ENCODE measurements at regions not wholly inside any gene's neighbourhood (a gene's known extent, or its start where the extent isn't known, plus 50 kb on each side); places are given as distances from the start of the nearest gene placed in this dataset.

- H3K27ac ChIP-seq, result no peak overlapping the region
- DNase-seq (ENCODE audit: low spot score in 2 of 2), result no peak
- H3K36me3 ChIP-seq, result no peaks in the 10 kb centered on the region
- no peaks in the 10 kb centered on the region for H3K27me3 ChIP-seq
- H3K9me3 ChIP-seq, result no peaks in the 10 kb centered on the region
- H3K4me1 ChIP-seq, result no peaks in the 10 kb centered on the region
- 48 to 50% methylated on average over 2 of the region's 2 CpGs for WGBS, 2 donors
- H3K4me3 ChIP-seq, result no peak overlapping the region
- TF ChIP-seq CTCF (IDR thresholded peaks at IDR 0.05) (no peak), EP300 (IDR thresholded peaks at IDR 0.05) (no peak), POLR2A (IDR thresholded peaks at IDR 0.05) (no peak)
Measured at GRCh38 chr13:84049443-84050219, 167.4 kb upstream of the SLITRK1 start.

GRCh38 chr13:84044805-84045204 is 162.5 kb upstream of the SLITRK1 start:
- H3K4me1 ChIP-seq, result no peaks in the 10 kb centered on the region
- 59 to 76% methylated on average over 2 of the region's 2 CpGs for WGBS, 2 donors
- TF ChIP-seq CTCF (IDR thresholded peaks at IDR 0.05) (no peak), EP300 (IDR thresholded peaks at IDR 0.05) (no peak), POLR2A (IDR thresholded peaks at IDR 0.05) (no peak)
- no peak overlapping the region for H3K27ac ChIP-seq
- H3K27me3 ChIP-seq, result no peaks in the 10 kb centered on the region
- DNase-seq (ENCODE audit: low spot score in 2 of 2), result no peak
- no peaks in the 10 kb centered on the region for H3K36me3 ChIP-seq
- H3K4me3 ChIP-seq, result no peak overlapping the region
- H3K9me3 ChIP-seq, result no peaks in the 10 kb centered on the region

- Histone ChIP-seq H3K4me3 (no peak overlapping the region), H3K27ac (no peak overlapping the region), H3K9me3 (no peaks in the 10 kb centered on the region), H3K4me1 (no peaks in the 10 kb centered on the region), H3K27me3 (no peaks in the 10 kb centered on the region), H3K36me3 (no peaks in the 10 kb centered on the region)
- DNase-seq (ENCODE audit: low spot score in 2 of 2), result no peak
- WGBS, 2 donors, result 0% methylated on average over 1 of the region's 1 CpG
- TF ChIP-seq POLR2A (IDR thresholded peaks at IDR 0.05), result no peak
- TF ChIP-seq CTCF (IDR thresholded peaks at IDR 0.05), result no peak
- no peak for TF ChIP-seq EP300 (IDR thresholded peaks at IDR 0.05)
Measured at GRCh38 chr13:84038001-84038400, 155.7 kb upstream of the SLITRK1 start.

- H3K27me3 ChIP-seq, result no peaks in the 10 kb centered on the region
- H3K9me3 ChIP-seq, result no peaks in the 10 kb centered on the region
- H3K27ac ChIP-seq, result no peak overlapping the region
- H3K4me3 ChIP-seq, result no peak overlapping the region
- H3K4me1 ChIP-seq, result no peaks in the 10 kb centered on the region
- WGBS, 2 donors, result 38 to 94% methylated on average over 1 of the region's 1 CpG
- TF ChIP-seq CTCF (IDR thresholded peaks at IDR 0.05) (no peak), EP300 (IDR thresholded peaks at IDR 0.05) (no peak), POLR2A (IDR thresholded peaks at IDR 0.05) (no peak)
- no peak for DNase-seq (ENCODE audit: low spot score in 2 of 2)
- H3K36me3 ChIP-seq, result no peaks in the 10 kb centered on the region
Measured at GRCh38 chr13:84032116-84032515, 149.8 kb upstream of the SLITRK1 start.

- no peak for DNase-seq (ENCODE audit: low spot score in 2 of 2)
- H3K36me3 ChIP-seq, result no peaks in the 10 kb centered on the region
- WGBS, 2 donors, result 90 to 92% methylated on average over 4 of the region's 4 CpGs
- H3K4me3 ChIP-seq, result no peak overlapping the region
- no peaks in the 10 kb centered on the region for H3K4me1 ChIP-seq
- no peaks in the 10 kb centered on the region for H3K9me3 ChIP-seq
- H3K27ac ChIP-seq, result no peak overlapping the region
- TF ChIP-seq POLR2A (IDR thresholded peaks at IDR 0.05) (no peak), EP300 (IDR thresholded peaks at IDR 0.05) (no peak)
- no peaks in the 10 kb centered on the region for H3K27me3 ChIP-seq
Measured at GRCh38 chr13:84031120-84031519, 148.8 kb upstream of the SLITRK1 start.

All from tibial nerve (tissue), 4 donors.